Stomach (tissue), 4 donors: ENCODE measurements at regions not wholly inside any gene's neighbourhood (a gene's known extent, or its start where the extent isn't known, plus 50 kb on each side); places are given as distances from the start of the nearest gene placed in this dataset.

Experiments used
- CTCF ChIP-seq, 7 experiments: fragments of 450-650 bp in 4 of 7; fragments of 200-600 bp in 3 of 7; sonication (generic) in 3 of 7; IDR thresholded peaks; one replicate each; pipeline ENCODE4 v1.5.1; 2016 to 2019; ENCODE audit warnings: antibody characterized with exemption in 7 of 7, control low read depth in 2 of 7, mild to moderate bottlenecking in 1 of 7
- EP300 ChIP-seq: sonication (generic); formaldehyde crosslinking; IDR thresholded peaks from one replicate; pipeline ENCODE4 v1.6.1; 2017; ENCODE audit warnings: antibody characterized with exemption
- POLR2A ChIP-seq, 4 donors: fragments of 450-650 bp; IDR thresholded peaks; one replicate each; pipeline ENCODE4 v1.6.1; 2016; ENCODE audit warnings: antibody characterized with exemption in 4 of 4, control low read depth in 2 of 4, mild to moderate bottlenecking in 1 of 4, moderate library complexity in 1 of 4
- POLR2AphosphoS5 ChIP-seq, 3 donors: sonication (generic); formaldehyde crosslinking; IDR thresholded peaks; one replicate each; pipeline ENCODE4 v1.6.1; 2016; ENCODE audit warnings: antibody characterized with exemption in 3 of 3

- TF ChIP-seq POLR2A (IDR thresholded peaks at IDR 0.05), result no peak
- TF ChIP-seq CTCF (IDR thresholded peaks at IDR 0.05), result no peak
- TF ChIP-seq EP300, result no peak
- TF ChIP-seq POLR2AphosphoS5 (IDR thresholded peaks at IDR 0.05), result no peak
These were observed 999.5 kb downstream of the PDHA2 start for GRCh38 chr4:96839441-96839840.
